ENCODE measurements at regions not wholly inside any gene's neighbourhood (a gene's known extent, or its start where the extent isn't known, plus 50 kb on each side); places are given as distances from the start of the nearest gene placed in this dataset.

DNA sequence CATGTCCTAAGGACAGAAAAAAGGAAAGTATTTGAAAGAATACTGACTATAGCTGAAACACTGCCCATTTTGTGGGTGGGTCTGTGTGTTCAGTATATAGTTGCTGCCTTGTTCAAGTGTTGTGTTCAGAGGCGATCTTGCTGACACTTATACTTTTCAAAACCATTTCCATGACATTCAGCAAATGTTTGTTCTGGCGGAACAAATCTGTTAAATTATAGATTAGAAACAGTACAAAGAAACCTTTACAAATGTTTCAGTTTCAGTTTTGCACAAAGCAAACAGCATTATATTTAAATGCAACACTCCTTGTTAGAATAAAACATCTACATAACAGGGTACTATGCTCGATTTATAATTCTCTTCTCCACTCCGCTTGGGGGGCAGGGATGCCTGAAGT lies 2276.3 kb downstream of the MAT2B start:
- TF ChIP-seq, protein P1, sequence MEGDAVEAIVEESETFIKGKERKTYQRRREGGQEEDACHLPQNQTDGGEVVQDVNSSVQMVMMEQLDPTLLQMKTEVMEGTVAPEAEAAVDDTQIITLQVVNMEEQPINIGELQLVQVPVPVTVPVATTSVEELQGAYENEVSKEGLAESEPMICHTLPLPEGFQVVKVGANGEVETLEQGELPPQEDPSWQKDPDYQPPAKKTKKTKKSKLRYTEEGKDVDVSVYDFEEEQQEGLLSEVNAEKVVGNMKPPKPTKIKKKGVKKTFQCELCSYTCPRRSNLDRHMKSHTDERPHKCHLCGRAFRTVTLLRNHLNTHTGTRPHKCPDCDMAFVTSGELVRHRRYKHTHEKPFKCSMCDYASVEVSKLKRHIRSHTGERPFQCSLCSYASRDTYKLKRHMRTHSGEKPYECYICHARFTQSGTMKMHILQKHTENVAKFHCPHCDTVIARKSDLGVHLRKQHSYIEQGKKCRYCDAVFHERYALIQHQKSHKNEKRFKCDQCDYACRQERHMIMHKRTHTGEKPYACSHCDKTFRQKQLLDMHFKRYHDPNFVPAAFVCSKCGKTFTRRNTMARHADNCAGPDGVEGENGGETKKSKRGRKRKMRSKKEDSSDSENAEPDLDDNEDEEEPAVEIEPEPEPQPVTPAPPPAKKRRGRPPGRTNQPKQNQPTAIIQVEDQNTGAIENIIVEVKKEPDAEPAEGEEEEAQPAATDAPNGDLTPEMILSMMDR (IDR thresholded peaks at IDR 0.05) = no peak

DNA sequence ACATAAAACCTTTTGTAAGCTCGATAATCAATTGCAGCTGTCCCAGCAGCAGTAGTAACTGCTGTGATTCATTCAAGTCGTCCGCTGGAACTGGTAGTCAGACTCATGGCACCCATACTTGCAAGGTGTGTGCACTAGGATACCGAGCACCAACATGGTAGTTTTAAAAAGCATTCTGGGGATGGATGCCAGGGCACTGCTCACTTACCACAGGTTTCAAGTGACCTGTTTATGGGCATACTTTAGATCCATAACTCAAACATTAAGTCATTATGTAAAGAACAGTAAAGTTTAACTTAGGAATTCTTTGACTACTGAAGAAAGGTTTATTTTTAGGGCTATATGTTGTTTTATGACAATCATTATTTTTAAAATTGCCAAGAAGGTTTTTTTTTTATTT lies 2277.6 kb downstream of the MAT2B start:
- Histone ChIP-seq H3K4me3 (no peak overlapping the region), H3K27ac (no peak overlapping the region)
- TF ChIP-seq, protein P1 (IDR thresholded peaks at IDR 0.05) = no peak
- DNase-seq (ENCODE audit: low spot score) = no peak

More for the DNA sequence above, 2276.3 kb downstream of the MAT2B start:
- H3K4me3 ChIP-seq = no peak overlapping the region
- H3K27ac ChIP-seq = no peak overlapping the region
- no peak for DNase-seq (ENCODE audit: low spot score)

DNA sequence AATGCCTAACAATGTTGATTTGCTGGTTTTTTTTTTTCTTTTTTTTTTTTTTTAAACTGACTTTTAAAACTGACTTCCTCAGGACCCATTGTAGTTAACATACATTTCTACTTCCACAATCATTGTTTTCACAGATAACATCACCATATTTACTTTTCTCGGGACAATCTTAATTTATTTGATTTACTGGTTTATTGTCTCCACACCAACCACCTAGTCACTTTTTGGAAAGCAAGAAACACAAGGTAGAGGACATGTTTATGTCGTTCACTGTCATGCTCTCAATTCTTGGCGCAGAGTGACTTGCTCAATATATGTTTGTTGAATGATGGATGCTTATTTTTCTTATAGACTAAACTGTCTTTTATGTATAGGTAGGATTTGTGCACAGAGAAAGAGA lies 2280.7 kb downstream of the MAT2B start:
- H3K27ac ChIP-seq = no peak overlapping the region
- TF ChIP-seq, protein P1 (IDR thresholded peaks at IDR 0.05) = no peak
- H3K4me3 ChIP-seq = no peak overlapping the region
- no peak for DNase-seq (ENCODE audit: low spot score)

DNA sequence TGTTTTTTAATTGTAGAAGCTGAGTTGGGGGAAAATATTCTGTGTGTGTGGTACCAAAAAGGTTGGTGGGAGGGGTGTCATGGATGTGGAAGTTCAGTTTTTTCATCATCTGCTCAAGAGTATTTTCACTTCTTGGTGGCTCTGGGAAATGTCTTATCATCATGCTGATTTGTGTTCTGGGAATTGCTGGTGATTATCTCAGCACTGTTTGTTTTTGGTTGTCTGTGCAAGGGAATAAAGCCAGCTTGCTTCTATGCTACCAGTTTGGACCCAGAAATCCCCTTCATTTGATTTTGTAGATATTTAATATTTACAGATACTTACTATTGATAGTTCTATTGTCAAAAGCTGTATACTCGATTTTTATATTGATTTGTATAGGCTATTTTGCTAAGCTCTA lies 2289.7 kb downstream of the MAT2B start:
- no peak overlapping the region for H3K27ac ChIP-seq
- no peak for DNase-seq (ENCODE audit: low spot score)
- no peak overlapping the region for H3K4me3 ChIP-seq
- TF ChIP-seq, protein P1 (IDR thresholded peaks at IDR 0.05) = no peak

DNA sequence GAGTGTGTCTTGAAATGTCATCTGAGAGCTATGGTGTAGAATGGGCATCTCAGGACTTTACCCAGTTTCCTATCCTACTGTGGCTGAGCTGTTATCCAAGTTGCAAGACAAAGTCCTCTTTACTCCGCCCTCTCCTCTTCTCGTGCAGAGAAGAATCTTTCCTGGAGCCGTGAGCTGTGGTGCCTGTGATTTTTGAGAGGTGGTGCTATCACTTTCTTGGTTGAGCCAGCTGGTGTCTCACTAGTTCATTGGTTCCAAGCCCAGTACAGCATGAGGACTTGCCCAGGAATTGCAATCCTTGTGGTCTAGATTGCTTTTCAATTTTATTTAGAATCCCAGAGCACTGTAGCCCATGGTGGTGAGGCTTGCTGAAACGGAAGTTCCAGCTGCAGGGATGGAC lies 2300.3 kb downstream of the MAT2B start:
- Histone ChIP-seq H3K4me3 (no peak overlapping the region), H3K27ac (no peak overlapping the region)
- no peak for DNase-seq (ENCODE audit: low spot score)
- TF ChIP-seq, protein P1 (IDR thresholded peaks at IDR 0.05) = no peak

DNA sequence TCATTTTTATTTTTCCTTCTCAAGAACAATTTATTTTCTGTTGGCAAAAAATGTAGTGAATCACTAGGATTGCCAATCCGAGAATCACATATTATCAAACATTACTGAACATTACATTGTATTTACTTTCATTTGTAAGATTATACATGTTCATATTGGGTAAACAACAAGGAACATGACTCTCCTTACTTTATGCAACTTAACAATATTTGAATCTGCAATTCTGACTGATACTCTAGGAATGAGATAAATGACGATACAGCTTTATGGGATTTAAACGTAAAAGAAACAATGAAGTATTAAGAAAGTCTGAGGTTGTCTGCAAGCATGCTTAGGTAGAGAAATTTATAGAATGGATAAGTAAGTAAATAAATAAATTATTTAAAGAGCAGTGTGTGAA lies 2302.9 kb downstream of the MAT2B start:
- H3K4me3 ChIP-seq = no peak overlapping the region
- no peak overlapping the region for H3K27ac ChIP-seq
- TF ChIP-seq, protein P1 (IDR thresholded peaks at IDR 0.05) = no peak
- no peak for DNase-seq (ENCODE audit: low spot score)

DNA sequence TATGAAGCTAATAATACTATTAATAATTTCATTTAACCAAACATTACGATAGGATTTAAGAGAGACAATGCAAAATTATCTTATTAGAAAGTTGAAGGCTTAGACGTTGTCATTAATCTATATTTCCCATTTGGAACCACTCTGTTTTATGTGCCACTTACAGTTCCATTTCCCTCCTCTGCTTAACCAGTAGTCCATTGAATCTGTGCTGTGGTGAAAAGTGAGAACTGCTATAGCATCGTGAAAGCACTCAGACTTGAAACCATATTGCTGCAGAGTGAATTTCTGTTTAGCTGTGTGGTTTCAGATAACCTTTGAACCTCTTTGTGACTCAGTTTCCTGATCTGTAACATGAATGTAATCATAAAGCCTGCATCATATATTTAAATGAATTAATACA lies 2304.5 kb downstream of the MAT2B start:
- TF ChIP-seq, protein P1 (IDR thresholded peaks at IDR 0.05) = no peak

More for the DNA sequence above, 2304.5 kb downstream of the MAT2B start:
- H3K27ac ChIP-seq = no peak overlapping the region
- no peak overlapping the region for H3K4me3 ChIP-seq
- DNase-seq (ENCODE audit: low spot score) = no peak
